Natural killer cell (primary cell): ENCODE measurements at regions not wholly inside any gene's neighbourhood (a gene's known extent, or its start where the extent isn't known, plus 50 kb on each side); places are given as distances from the start of the nearest gene placed in this dataset.

Experiments used
- ATAC-seq, 3 donors: fragments of 150-1000 bp in 2 of 3; fragments of 200-7000 bp in 1 of 3; cut with Tn5 transposase; 1 replicate in 1 of 3; 2 replicates in 2 of 3; pipeline ENCODE4 v1.10.0; 2021; ENCODE audit warnings: mild to moderate bottlenecking in 2 of 3, moderate library complexity in 2 of 3
- DNase-seq, 2 donors: peaks; one replicate each; pipeline versions ENCODE4 v3.0.0 to v3.0.0-alpha.2; 2013 to 2021; ENCODE audit warnings: mixed read lengths in 1 of 2
- H3K27ac ChIP-seq: one replicate; pipeline ENCODE4 v1.5.1; 2013; ENCODE audit warnings: mild to moderate bottlenecking, low read length
- H3K27me3 ChIP-seq: one replicate; pipeline ENCODE4 v1.6.1; 2013; ENCODE audit warnings: low read length; ENCODE audit not compliant: control insufficient read depth, insufficient read depth
- H3K36me3 ChIP-seq: one replicate; pipeline ENCODE4 v1.6.1; 2013; ENCODE audit warnings: low read length; ENCODE audit not compliant: control insufficient read depth, insufficient read depth
- H3K4me1 ChIP-seq: one replicate; pipeline ENCODE4 v1.6.1; 2013; ENCODE audit warnings: low read length; ENCODE audit not compliant: control insufficient read depth, insufficient read depth
- H3K4me3 ChIP-seq: one replicate; pipeline ENCODE4 v1.5.1; 2013; ENCODE audit warnings: low read length
- H3K9me3 ChIP-seq: one replicate; pipeline ENCODE4 v1.6.1; 2013; ENCODE audit warnings: low read length; ENCODE audit not compliant: control insufficient read depth, insufficient read depth
- H3K27ac Mint-ChIP-seq, 2 donors: one replicate each; pipeline ENCODE4 v1.8.0; 2022; ENCODE audit warnings: mild to moderate bottlenecking in 2 of 2, mixed read lengths in 2 of 2, moderate library complexity in 1 of 2
- H3K27me3 Mint-ChIP-seq, 2 donors: one replicate each; pipeline ENCODE4 v1.8.0; 2022; ENCODE audit warnings: low read depth in 2 of 2, mixed read lengths in 2 of 2
- H3K36me3 Mint-ChIP-seq: one replicate; pipeline ENCODE4 v1.8.0; 2022; ENCODE audit warnings: mixed read lengths
- H3K4me1 Mint-ChIP-seq, 2 donors: one replicate each; pipeline ENCODE4 v1.8.0; 2022; ENCODE audit warnings: mixed read lengths in 2 of 2
- H3K4me3 Mint-ChIP-seq: one replicate; pipeline ENCODE4 v1.8.0; 2022; ENCODE audit warnings: mild to moderate bottlenecking, moderate library complexity, mixed read lengths
- H3K9me3 Mint-ChIP-seq, 2 donors: one replicate each; pipeline ENCODE4 v1.8.0; 2022; ENCODE audit warnings: mixed read lengths in 2 of 2
- WGBS: methylation state at CpG from one replicate; pipeline ENCODE4 v1.1.7; 2013; ENCODE audit warnings: missing lambda C conversion rate; ENCODE audit not compliant: insufficient coverage; 5-methylcytosine and 5-hydroxymethylcytosine counted together
- intact Hi-C: fragments of 100-400 bp; cut with micrococcal nuclease; formaldehyde crosslinking; loops from one replicate; pipeline ENCODE4 v1.14.2; 2022
- TF ChIP-seq, protein P1 (sequence below): fragments of 200-600 bp; IDR thresholded peaks from one replicate; pipeline ENCODE4 v1.8.0; 2022; ENCODE audit warnings: antibody characterized with exemption

DNA sequence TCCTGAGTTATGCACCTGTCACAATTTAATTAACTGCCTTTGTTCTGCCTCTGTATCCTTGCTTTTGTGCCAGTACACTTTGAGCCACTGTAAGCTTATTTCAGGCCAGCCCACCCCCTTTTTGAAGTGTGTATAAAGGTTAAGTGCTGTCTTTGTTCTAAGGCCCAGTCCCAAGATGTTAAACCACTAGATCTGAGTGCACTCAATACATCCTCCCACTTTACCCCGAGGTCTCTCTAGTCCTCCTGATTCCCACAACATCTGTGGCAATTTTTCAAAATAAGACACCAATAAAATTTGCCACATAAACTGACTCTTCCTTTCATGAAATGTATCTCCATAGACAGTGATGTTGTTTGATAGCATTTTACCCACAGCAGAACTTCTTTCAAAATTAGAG is 124.1 kb upstream of the SPIN4 start:
- DNase-seq (no peak), ATAC-seq (no peak)
- H3K27me3 ChIP-seq = no peaks in the 10 kb centered on the region
- Mint-ChIP-seq H3K27me3 (no peaks in the 10 kb centered on the region), H3K4me1 (peaks cover 8 to 14% of the 10 kb centered on the region in 2 donors), H3K36me3 (peaks cover 59% of the 10 kb centered on the region), H3K27ac (no peak overlapping the region), H3K9me3 (peaks cover 9 to 11% of the 10 kb centered on the region in 2 donors), H3K4me3 (no peak overlapping the region)
- TF ChIP-seq, protein P1, sequence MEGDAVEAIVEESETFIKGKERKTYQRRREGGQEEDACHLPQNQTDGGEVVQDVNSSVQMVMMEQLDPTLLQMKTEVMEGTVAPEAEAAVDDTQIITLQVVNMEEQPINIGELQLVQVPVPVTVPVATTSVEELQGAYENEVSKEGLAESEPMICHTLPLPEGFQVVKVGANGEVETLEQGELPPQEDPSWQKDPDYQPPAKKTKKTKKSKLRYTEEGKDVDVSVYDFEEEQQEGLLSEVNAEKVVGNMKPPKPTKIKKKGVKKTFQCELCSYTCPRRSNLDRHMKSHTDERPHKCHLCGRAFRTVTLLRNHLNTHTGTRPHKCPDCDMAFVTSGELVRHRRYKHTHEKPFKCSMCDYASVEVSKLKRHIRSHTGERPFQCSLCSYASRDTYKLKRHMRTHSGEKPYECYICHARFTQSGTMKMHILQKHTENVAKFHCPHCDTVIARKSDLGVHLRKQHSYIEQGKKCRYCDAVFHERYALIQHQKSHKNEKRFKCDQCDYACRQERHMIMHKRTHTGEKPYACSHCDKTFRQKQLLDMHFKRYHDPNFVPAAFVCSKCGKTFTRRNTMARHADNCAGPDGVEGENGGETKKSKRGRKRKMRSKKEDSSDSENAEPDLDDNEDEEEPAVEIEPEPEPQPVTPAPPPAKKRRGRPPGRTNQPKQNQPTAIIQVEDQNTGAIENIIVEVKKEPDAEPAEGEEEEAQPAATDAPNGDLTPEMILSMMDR = no peak
- intact Hi-C loops = no loop called here
- peaks cover 25% of the 10 kb centered on the region for H3K9me3 ChIP-seq
- 89% methylated on average over 1 of the region's 1 CpG for WGBS
- H3K4me3 ChIP-seq = no peak overlapping the region
- no peaks in the 10 kb centered on the region for H3K4me1 ChIP-seq
- H3K36me3 ChIP-seq = no peaks in the 10 kb centered on the region
- no peak overlapping the region for H3K27ac ChIP-seq

DNA sequence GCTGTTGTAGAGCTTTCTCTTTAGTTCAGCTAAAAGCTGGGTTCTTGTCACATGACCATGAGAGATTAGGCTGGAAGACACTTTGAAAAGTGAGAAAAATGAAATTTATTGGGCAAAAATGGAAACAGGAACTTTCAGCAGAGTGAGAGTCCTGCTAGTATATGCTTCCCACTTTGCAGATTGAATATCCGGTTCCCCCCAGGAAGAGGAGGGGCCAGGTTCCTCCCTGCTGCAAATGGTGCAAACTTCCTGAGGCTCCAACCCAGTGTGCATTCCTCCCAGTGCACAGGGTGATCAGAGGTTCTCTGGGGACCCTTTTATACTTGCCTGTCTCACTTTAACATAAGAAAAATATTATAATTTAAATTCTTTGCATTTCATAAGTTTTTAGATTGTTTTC is 119.9 kb upstream of the SPIN4 start:
- no peak for DNase-seq
- Mint-ChIP-seq H3K27ac (no peak overlapping the region), H3K4me1 (peaks cover 0 to 5% of the 10 kb centered on the region in 2 donors), H3K4me3 (no peak overlapping the region), H3K36me3 (peaks cover 49% of the 10 kb centered on the region), H3K27me3 (no peaks in the 10 kb centered on the region), H3K9me3 (peaks cover 4 to 10% of the 10 kb centered on the region in 2 donors)
- Histone ChIP-seq H3K27ac (no peak overlapping the region), H3K9me3 (peaks cover 24% of the 10 kb centered on the region), H3K36me3 (no peaks in the 10 kb centered on the region), H3K4me3 (no peak overlapping the region), H3K4me1 (no peaks in the 10 kb centered on the region), H3K27me3 (no peaks in the 10 kb centered on the region)
- ATAC-seq = no peak
- intact Hi-C loops = no loop called here
- TF ChIP-seq, protein P1 = no peak
- 100% methylated on average over 1 of the region's 1 CpG for WGBS

DNA sequence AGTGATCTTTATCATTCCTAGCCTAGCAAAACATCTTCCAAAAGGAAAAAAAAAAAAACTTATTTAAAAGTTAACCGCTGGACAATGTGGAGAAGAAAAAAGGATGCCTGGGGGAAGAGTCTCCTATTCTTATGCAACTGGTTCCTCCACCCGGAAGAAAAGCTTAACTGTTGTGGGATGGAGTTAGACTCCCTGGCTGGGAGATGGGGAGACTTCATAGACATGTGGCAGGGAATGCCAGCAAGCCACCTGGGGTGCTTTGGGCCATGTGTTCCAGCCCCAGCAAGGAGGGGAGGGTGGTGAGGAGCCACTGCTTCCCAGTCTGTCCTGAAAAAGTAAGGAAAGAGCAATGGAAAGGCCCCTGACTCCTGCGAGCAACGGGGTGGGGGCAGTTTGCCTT is 119.4 kb upstream of the SPIN4 start:
- peaks cover 0 to 5% of the 10 kb centered on the region in 2 donors for H3K4me1 Mint-ChIP-seq
- H3K27me3 Mint-ChIP-seq = no peaks in the 10 kb centered on the region
- Histone ChIP-seq H3K36me3 (no peaks in the 10 kb centered on the region), H3K4me3 (no peak overlapping the region), H3K9me3 (peaks cover 21% of the 10 kb centered on the region), H3K27me3 (no peaks in the 10 kb centered on the region), H3K4me1 (no peaks in the 10 kb centered on the region), H3K27ac (no peak overlapping the region)
- DNase-seq (no peak), ATAC-seq (no peak)
- intact Hi-C loops = no loop called here
- H3K4me3 Mint-ChIP-seq = no peak overlapping the region
- H3K27ac Mint-ChIP-seq = no peak overlapping the region
- TF ChIP-seq, protein P1 = no peak
- H3K36me3 Mint-ChIP-seq = peaks cover 48% of the 10 kb centered on the region
- H3K9me3 Mint-ChIP-seq = peaks cover 4 to 10% of the 10 kb centered on the region in 2 donors
- WGBS = 97% methylated on average over 4 of the region's 4 CpGs

DNA sequence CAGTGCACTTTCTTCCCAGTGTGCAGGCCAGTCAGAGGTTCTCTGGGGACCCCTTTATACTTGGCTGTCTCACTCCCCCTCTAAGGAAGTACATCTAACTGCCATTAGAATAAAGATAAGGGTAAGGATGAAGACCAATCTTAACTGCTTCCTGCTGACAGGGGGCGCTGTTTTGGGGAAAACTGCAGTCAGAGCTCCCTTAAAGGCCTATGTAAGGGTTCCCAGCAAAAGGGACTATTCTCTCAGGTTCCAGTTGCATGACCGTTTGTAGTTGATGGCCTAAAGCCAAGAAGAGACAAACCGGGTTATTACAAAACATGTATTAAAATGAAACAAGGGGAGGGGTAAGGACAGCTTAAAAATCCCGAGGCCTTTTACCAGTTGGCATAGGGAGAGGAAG is 115.6 kb upstream of the SPIN4 start:
- peaks cover 5% of the 10 kb centered on the region for H3K9me3 ChIP-seq
- DNase-seq = no peak
- Mint-ChIP-seq H3K36me3 (peaks cover 20% of the 10 kb centered on the region), H3K27me3 (no peaks in the 10 kb centered on the region), H3K4me1 (no peaks in the 10 kb centered on the region), H3K27ac (no peak overlapping the region), H3K9me3 (peaks cover 2 to 3% of the 10 kb centered on the region in 2 donors), H3K4me3 (no peak overlapping the region)
- H3K4me3 ChIP-seq = no peak overlapping the region
- WGBS = 85% methylated on average over 2 of the region's 4 CpGs
- no peaks in the 10 kb centered on the region for H3K36me3 ChIP-seq
- no peak overlapping the region for H3K27ac ChIP-seq
- no peak for ATAC-seq
- no peaks in the 10 kb centered on the region for H3K27me3 ChIP-seq
- no peaks in the 10 kb centered on the region for H3K4me1 ChIP-seq
- intact Hi-C loops = no loop called here
- TF ChIP-seq, protein P1 = no peak
